Breast epithelium (tissue), 4 donors: ENCODE measurements at regions not wholly inside any gene's neighbourhood (a gene's known extent, or its start where the extent isn't known, plus 50 kb on each side); places are given as distances from the start of the nearest gene placed in this dataset.

Source experiments
- DNase-seq, 2 donors: peaks; one replicate each; pipeline ENCODE4 v3.0.0-alpha.2; 2019; ENCODE audit warnings: low spot score in 2 of 2
- H3K27ac ChIP-seq, 2 donors: fragments of 200-600 bp; sonication (generic) in 1 of 2; one replicate each; pipeline ENCODE4 v1.5.1; 2016 to 2019; ENCODE audit warnings: mild to moderate bottlenecking in 1 of 2
- H3K27me3 ChIP-seq, 2 donors: fragments of 200-600 bp; sonication (generic) in 1 of 2; one replicate each; pipeline versions ENCODE4 v1.5.1 to v1.6.0; 2017 to 2019; ENCODE audit warnings: control low read depth in 1 of 2, mild to moderate bottlenecking in 1 of 2
- H3K36me3 ChIP-seq: fragments of 200-600 bp; one replicate; pipeline ENCODE4 v1.5.1; 2019
- H3K4me1 ChIP-seq, 2 donors: fragments of 200-600 bp; sonication (generic); one replicate each; pipeline ENCODE4 v1.5.1; 2016 to 2019; ENCODE audit warnings: control low read depth in 1 of 2
- H3K4me3 ChIP-seq, 3 donors: fragments of 200-600 bp; sonication (generic); 1 replicate in 2 of 3; 2 replicates in 1 of 3; pipeline ENCODE4 v1.5.1; 2016 to 2019; ENCODE audit warnings: mild to moderate bottlenecking in 3 of 3, moderate library complexity in 2 of 3
- H3K9me3 ChIP-seq, 2 donors: fragments of 200-600 bp; sonication (generic) in 1 of 2; one replicate each; pipeline ENCODE4 v1.5.1; 2016 to 2019; ENCODE audit warnings: control low read depth in 1 of 2
- CTCF ChIP-seq, 3 donors: fragments of 450-650 bp; IDR thresholded peaks; one replicate each; pipeline ENCODE4 v1.5.1; 2016 to 2017; ENCODE audit warnings: antibody characterized with exemption in 3 of 3, mild to moderate bottlenecking in 3 of 3, moderate library complexity in 3 of 3
- POLR2A ChIP-seq: fragments of 450-650 bp; IDR thresholded peaks from one replicate; pipeline ENCODE4 v1.6.1; 2016; ENCODE audit warnings: antibody characterized with exemption, mild to moderate bottlenecking, moderate library complexity
- POLR2AphosphoS5 ChIP-seq, 3 donors: sonication (generic); formaldehyde crosslinking; IDR thresholded peaks; one replicate each; pipeline ENCODE4 v1.6.1; 2017; ENCODE audit warnings: antibody characterized with exemption in 3 of 3
- intact Hi-C: fragments of 100-400 bp; cut with DNase I; formaldehyde crosslinking; loops from one replicate; pipeline ENCODE4 v1.15.1; 2023; ENCODE audit warnings: low total_unique reads

- no peak for DNase-seq
- no peaks in the 10 kb centered on the region for H3K36me3 ChIP-seq
- no peak overlapping the region for H3K27ac ChIP-seq
- TF ChIP-seq CTCF (IDR thresholded peaks at IDR 0.05) (no peak), POLR2A (no peak), POLR2AphosphoS5 (IDR thresholded peaks at IDR 0.05) (no peak)
- intact Hi-C loops: no loop called here
- no peaks in the 10 kb centered on the region for H3K9me3 ChIP-seq
- H3K4me3 ChIP-seq: no peak overlapping the region
- H3K27me3 ChIP-seq: no peaks in the 10 kb centered on the region
- H3K4me1 ChIP-seq: no peaks in the 10 kb centered on the region
Measured at GRCh38 chr1:78829644-78830043, 176.9 kb downstream of the ADGRL4 start.

GRCh38 chr1:78830321-78830720 is 176.2 kb downstream of the ADGRL4 start:
- Histone ChIP-seq H3K27ac (no peak overlapping the region), H3K9me3 (no peaks in the 10 kb centered on the region), H3K27me3 (no peaks in the 10 kb centered on the region), H3K36me3 (no peaks in the 10 kb centered on the region), H3K4me3 (no peak overlapping the region), H3K4me1 (no peaks in the 10 kb centered on the region)
- intact Hi-C loops: no loop called here
- no peak for TF ChIP-seq POLR2A
- no peak for TF ChIP-seq CTCF (IDR thresholded peaks at IDR 0.05)
- no peak for TF ChIP-seq POLR2AphosphoS5 (IDR thresholded peaks at IDR 0.05)
- no peak for DNase-seq

- Histone ChIP-seq H3K4me3 (no peak overlapping the region), H3K4me1 (no peaks in the 10 kb centered on the region), H3K36me3 (no peaks in the 10 kb centered on the region), H3K27ac (no peak overlapping the region), H3K9me3 (no peaks in the 10 kb centered on the region), H3K27me3 (no peaks in the 10 kb centered on the region)
- no peak for TF ChIP-seq CTCF (IDR thresholded peaks at IDR 0.05)
- no peak for TF ChIP-seq POLR2AphosphoS5 (IDR thresholded peaks at IDR 0.05)
- no peak for TF ChIP-seq POLR2A
- DNase-seq: no peak
- intact Hi-C loops: no loop called here
Measured at GRCh38 chr1:78831731-78832360, 174.7 kb downstream of the ADGRL4 start.

- no peaks in the 10 kb centered on the region for H3K27me3 ChIP-seq
- TF ChIP-seq POLR2AphosphoS5 (IDR thresholded peaks at IDR 0.05): no peak
- no peak for TF ChIP-seq POLR2A
- TF ChIP-seq CTCF (IDR thresholded peaks at IDR 0.05): no peak
- intact Hi-C loops: no loop called here
Measured at GRCh38 chr1:78833491-78833890, 173.0 kb downstream of the ADGRL4 start.

GRCh38 chr1:78834201-78834741 is 172.3 kb downstream of the ADGRL4 start:
- Histone ChIP-seq H3K9me3 (no peaks in the 10 kb centered on the region), H3K4me3 (no peak overlapping the region), H3K4me1 (no peaks in the 10 kb centered on the region), H3K36me3 (no peaks in the 10 kb centered on the region), H3K27me3 (no peaks in the 10 kb centered on the region), H3K27ac (no peak overlapping the region)
- DNase-seq: no peak
- TF ChIP-seq POLR2A (no peak), CTCF (IDR thresholded peaks at IDR 0.05) (no peak), POLR2AphosphoS5 (IDR thresholded peaks at IDR 0.05) (no peak)
- intact Hi-C loops: no loop called here

More at GRCh38 chr1:78833491-78833890, 173.0 kb downstream of the ADGRL4 start:
- H3K4me1 ChIP-seq: no peaks in the 10 kb centered on the region
- no peak overlapping the region for H3K4me3 ChIP-seq
- no peak overlapping the region for H3K27ac ChIP-seq
- H3K36me3 ChIP-seq: no peaks in the 10 kb centered on the region
- DNase-seq: no peak
- H3K9me3 ChIP-seq: no peaks in the 10 kb centered on the region
